ENCODE measurements at regions not wholly inside any gene's neighbourhood (a gene's known extent, or its start where the extent isn't known, plus 50 kb on each side); places are given as distances from the start of the nearest gene placed in this dataset.

DNA sequence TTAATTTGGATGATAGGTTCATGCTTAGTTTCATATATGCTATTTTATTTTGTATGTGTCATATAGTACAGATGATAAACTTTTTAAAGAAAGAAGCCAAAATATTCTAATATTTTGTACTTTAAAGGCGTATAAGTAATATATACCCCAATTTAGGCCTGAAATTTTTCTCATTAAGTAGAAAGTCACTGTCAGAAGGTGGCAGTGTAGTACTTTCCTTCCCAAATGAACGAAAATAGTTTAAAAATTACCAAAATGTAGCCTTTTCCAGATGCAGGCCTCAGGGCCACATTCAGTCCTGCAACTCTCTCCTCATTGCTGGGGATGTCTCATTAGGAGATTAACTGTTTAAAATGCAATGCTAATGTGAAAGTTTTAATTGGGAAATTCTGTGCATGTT, 1263.6 kb downstream of the C4orf33 start:
- TF ChIP-seq RARB (CRISPR knock-in tag; IDR thresholded peaks at IDR 0.05) (no peak), ARNTL (CRISPR knock-in tag; IDR thresholded peaks at IDR 0.05; ENCODE audit: borderline replicate concordance, low read depth) (no peak), PATZ1 (CRISPR knock-in tag; IDR thresholded peaks at IDR 0.05; ENCODE audit: borderline replicate concordance) (no peak), ZC3H10 (CRISPR knock-in tag; IDR thresholded peaks at IDR 0.05) (no peak), PPARA (CRISPR knock-in tag; IDR thresholded peaks at IDR 0.05; ENCODE audit: borderline replicate concordance) (no peak), BACH2 (CRISPR knock-in tag; IDR thresholded peaks at IDR 0.05; ENCODE audit: borderline replicate concordance) (no peak), ZFP3 (CRISPR knock-in tag; IDR thresholded peaks at IDR 0.05) (no peak), CSDC2 (CRISPR knock-in tag; IDR thresholded peaks at IDR 0.05) (no peak), POU6F1 (CRISPR knock-in tag; IDR thresholded peaks at IDR 0.05; ENCODE audit: borderline replicate concordance, low read depth) (no peak), ESRRG (CRISPR knock-in tag; IDR thresholded peaks at IDR 0.05) (no peak)
- TF ChIP-seq, protein P1, sequence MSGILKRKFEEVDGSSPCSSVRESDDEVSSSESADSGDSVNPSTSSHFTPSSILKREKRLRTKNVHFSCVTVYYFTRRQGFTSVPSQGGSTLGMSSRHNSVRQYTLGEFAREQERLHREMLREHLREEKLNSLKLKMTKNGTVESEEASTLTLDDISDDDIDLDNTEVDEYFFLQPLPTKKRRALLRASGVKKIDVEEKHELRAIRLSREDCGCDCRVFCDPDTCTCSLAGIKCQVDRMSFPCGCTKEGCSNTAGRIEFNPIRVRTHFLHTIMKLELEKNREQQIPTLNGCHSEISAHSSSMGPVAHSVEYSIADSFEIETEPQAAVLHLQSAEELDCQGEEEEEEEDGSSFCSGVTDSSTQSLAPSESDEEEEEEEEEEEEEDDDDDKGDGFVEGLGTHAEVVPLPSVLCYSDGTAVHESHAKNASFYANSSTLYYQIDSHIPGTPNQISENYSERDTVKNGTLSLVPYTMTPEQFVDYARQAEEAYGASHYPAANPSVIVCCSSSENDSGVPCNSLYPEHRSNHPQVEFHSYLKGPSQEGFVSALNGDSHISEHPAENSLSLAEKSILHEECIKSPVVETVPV (CRISPR knock-in tag; IDR thresholded peaks at IDR 0.05) = no peak
- TF ChIP-seq, protein P2, sequence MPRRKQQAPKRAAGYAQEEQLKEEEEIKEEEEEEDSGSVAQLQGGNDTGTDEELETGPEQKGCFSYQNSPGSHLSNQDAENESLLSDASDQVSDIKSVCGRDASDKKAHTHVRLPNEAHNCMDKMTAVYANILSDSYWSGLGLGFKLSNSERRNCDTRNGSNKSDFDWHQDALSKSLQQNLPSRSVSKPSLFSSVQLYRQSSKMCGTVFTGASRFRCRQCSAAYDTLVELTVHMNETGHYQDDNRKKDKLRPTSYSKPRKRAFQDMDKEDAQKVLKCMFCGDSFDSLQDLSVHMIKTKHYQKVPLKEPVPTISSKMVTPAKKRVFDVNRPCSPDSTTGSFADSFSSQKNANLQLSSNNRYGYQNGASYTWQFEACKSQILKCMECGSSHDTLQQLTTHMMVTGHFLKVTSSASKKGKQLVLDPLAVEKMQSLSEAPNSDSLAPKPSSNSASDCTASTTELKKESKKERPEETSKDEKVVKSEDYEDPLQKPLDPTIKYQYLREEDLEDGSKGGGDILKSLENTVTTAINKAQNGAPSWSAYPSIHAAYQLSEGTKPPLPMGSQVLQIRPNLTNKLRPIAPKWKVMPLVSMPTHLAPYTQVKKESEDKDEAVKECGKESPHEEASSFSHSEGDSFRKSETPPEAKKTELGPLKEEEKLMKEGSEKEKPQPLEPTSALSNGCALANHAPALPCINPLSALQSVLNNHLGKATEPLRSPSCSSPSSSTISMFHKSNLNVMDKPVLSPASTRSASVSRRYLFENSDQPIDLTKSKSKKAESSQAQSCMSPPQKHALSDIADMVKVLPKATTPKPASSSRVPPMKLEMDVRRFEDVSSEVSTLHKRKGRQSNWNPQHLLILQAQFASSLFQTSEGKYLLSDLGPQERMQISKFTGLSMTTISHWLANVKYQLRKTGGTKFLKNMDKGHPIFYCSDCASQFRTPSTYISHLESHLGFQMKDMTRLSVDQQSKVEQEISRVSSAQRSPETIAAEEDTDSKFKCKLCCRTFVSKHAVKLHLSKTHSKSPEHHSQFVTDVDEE (CRISPR knock-in tag; IDR thresholded peaks at IDR 0.05) = no peak
